ENCODE measurements at regions not wholly inside any gene's neighbourhood (a gene's known extent, or its start where the extent isn't known, plus 50 kb on each side); places are given as distances from the start of the nearest gene placed in this dataset.
A peak's percentile ranks its signal among the peaks of the same experiment; 100 is the strongest.

- H3K9me3 Mint-ChIP-seq: no peaks in the 10 kb centered on the region
- no peak for TF ChIP-seq CTCF (IDR thresholded peaks at IDR 0.05)
- no peak overlapping the region for H3K27ac Mint-ChIP-seq
- H3K4me3 Mint-ChIP-seq: no peak overlapping the region
- H3K36me3 Mint-ChIP-seq (ENCODE audit: low read depth): no peaks in the 10 kb centered on the region
- DNase-seq: no peak
- H3K4me1 Mint-ChIP-seq: peaks cover 41% of the 10 kb centered on the region
- peaks cover 13% of the 10 kb centered on the region for H3K27me3 Mint-ChIP-seq (ENCODE audit: low read depth, poor library complexity)
These were observed 52.8 kb upstream of the OTOF start for GRCh38 chr2:26530696-26531095.

GRCh38 chr2:26530240-26530540 lies 52.3 kb upstream of the OTOF start:
- no peak for DNase-seq
- peaks cover 13% of the 10 kb centered on the region for H3K27me3 Mint-ChIP-seq (ENCODE audit: low read depth, poor library complexity)
- peak overlapping the region; percentile 53 for H3K27ac Mint-ChIP-seq
- no peak for TF ChIP-seq CTCF (IDR thresholded peaks at IDR 0.05)
- no peak overlapping the region for H3K4me3 Mint-ChIP-seq
- H3K9me3 Mint-ChIP-seq: no peaks in the 10 kb centered on the region
- H3K36me3 Mint-ChIP-seq (ENCODE audit: low read depth): no peaks in the 10 kb centered on the region
- H3K4me1 Mint-ChIP-seq: peaks cover 41% of the 10 kb centered on the region

GRCh38 chr2:26529406-26530239 lies 51.7 kb upstream of the OTOF start:
- DNase-seq: no peak
- peaks cover 40% of the 10 kb centered on the region for H3K4me1 Mint-ChIP-seq
- peaks cover 14% of the 10 kb centered on the region for H3K27me3 Mint-ChIP-seq (ENCODE audit: low read depth, poor library complexity)
- H3K27ac Mint-ChIP-seq: peak overlapping the region; percentile 53
- no peaks in the 10 kb centered on the region for H3K36me3 Mint-ChIP-seq (ENCODE audit: low read depth)
- H3K4me3 Mint-ChIP-seq: no peak overlapping the region
- no peaks in the 10 kb centered on the region for H3K9me3 Mint-ChIP-seq
- no peak for TF ChIP-seq CTCF (IDR thresholded peaks at IDR 0.05)

GRCh38 chr2:26528836-26529235 lies 50.9 kb upstream of the OTOF start:
- no peaks in the 10 kb centered on the region for H3K36me3 Mint-ChIP-seq (ENCODE audit: low read depth)
- H3K9me3 Mint-ChIP-seq: no peaks in the 10 kb centered on the region
- DNase-seq: no peak
- H3K4me3 Mint-ChIP-seq: no peak overlapping the region
- no peak overlapping the region for H3K27ac Mint-ChIP-seq
- H3K4me1 Mint-ChIP-seq: peaks cover 33% of the 10 kb centered on the region
- peaks cover 12% of the 10 kb centered on the region for H3K27me3 Mint-ChIP-seq (ENCODE audit: low read depth, poor library complexity)
- no peak for TF ChIP-seq CTCF (IDR thresholded peaks at IDR 0.05)

- Mint-ChIP-seq H3K27ac (no peak overlapping the region), H3K4me1 (peaks cover 38% of the 10 kb centered on the region), H3K27me3 (ENCODE audit: low read depth, poor library complexity) (peaks cover 8% of the 10 kb centered on the region), H3K9me3 (no peaks in the 10 kb centered on the region), H3K36me3 (ENCODE audit: low read depth) (no peaks in the 10 kb centered on the region), H3K4me3 (no peak overlapping the region)
- no peak for DNase-seq
- TF ChIP-seq CTCF (IDR thresholded peaks at IDR 0.05): no peak
These were observed 50.0 kb upstream of the OTOF start for GRCh38 chr2:26527726-26528585.
